Neural progenitor cell (in vitro differentiated cells): ENCODE measurements at regions not wholly inside any gene's neighbourhood (a gene's known extent, or its start where the extent isn't known, plus 50 kb on each side); places are given as distances from the start of the nearest gene placed in this dataset.

Source experiments
- EZH2 ChIP-seq: fragments of 200-600 bp; sonication (generic); IDR thresholded peaks from 2 replicates; pipeline ENCODE4 v1.6.1; 2017; ENCODE audit warnings: antibody characterized with exemption, mild to moderate bottlenecking, moderate library complexity
- EZH2phosphoT487 ChIP-seq: fragments of 200-600 bp; sonication (generic); IDR thresholded peaks from 2 replicates; pipeline ENCODE4 v1.6.1; 2017; ENCODE audit warnings: antibody characterized with exemption
- TF ChIP-seq, protein P1 (sequence below): fragments of 200-600 bp; sonication (generic); IDR thresholded peaks from 2 replicates; pipeline ENCODE4 v1.5.1; 2017; ENCODE audit warnings: antibody characterized with exemption, mild to moderate bottlenecking

GRCh38 chr1:37354876-37355650 is 119.3 kb upstream of the ZC3H12A start:
- TF ChIP-seq, protein P1, sequence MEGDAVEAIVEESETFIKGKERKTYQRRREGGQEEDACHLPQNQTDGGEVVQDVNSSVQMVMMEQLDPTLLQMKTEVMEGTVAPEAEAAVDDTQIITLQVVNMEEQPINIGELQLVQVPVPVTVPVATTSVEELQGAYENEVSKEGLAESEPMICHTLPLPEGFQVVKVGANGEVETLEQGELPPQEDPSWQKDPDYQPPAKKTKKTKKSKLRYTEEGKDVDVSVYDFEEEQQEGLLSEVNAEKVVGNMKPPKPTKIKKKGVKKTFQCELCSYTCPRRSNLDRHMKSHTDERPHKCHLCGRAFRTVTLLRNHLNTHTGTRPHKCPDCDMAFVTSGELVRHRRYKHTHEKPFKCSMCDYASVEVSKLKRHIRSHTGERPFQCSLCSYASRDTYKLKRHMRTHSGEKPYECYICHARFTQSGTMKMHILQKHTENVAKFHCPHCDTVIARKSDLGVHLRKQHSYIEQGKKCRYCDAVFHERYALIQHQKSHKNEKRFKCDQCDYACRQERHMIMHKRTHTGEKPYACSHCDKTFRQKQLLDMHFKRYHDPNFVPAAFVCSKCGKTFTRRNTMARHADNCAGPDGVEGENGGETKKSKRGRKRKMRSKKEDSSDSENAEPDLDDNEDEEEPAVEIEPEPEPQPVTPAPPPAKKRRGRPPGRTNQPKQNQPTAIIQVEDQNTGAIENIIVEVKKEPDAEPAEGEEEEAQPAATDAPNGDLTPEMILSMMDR = no peak
- no peak for TF ChIP-seq EZH2
- TF ChIP-seq EZH2phosphoT487 = no peak
